K562 (cell line): ENCODE measurements at regions not wholly inside any gene's neighbourhood (a gene's known extent, or its start where the extent isn't known, plus 50 kb on each side); places are given as distances from the start of the nearest gene placed in this dataset.

Experiments used
- ATAC-seq: fragments of 200-7000 bp; cut with Tn5 transposase; 3 replicates; pipeline ENCODE4 v1.9.1; 2020; ENCODE audit warnings: moderate library complexity
- BruUV-seq: library from RNA; stranded (reverse); fragments of 400-500 nt; replicated peaks from 2 replicates; lab custom pipeline; 2021; lab: Mats Ljungman, UMichigan
- CTCF ChIA-PET: fragments of 300-600 bp; formaldehyde crosslinking; extraction: SDS; loops from one replicate; lab custom pipeline; 2021; ENCODE audit warnings: low intra/inter-chr PET ratio; lab: Yijun Ruan, JAX
- POLR2A ChIA-PET: fragments of 300-600, 350-650 bp; sonication (Branson Sonifier 250); formaldehyde crosslinking; extraction: SDS; loops from one replicate; lab custom pipeline; 2021; ENCODE audit warnings: antibody characterized with exemption, inconsistent platforms; lab: Yijun Ruan, JAX
- DNase-seq, 4 experiments: peaks; one replicate each; pipeline versions ENCODE4 v3.0.0 to v3.0.0-alpha.2; 2011 to 2018; ENCODE audit warnings: low spot score in 3 of 4, mixed read lengths in 3 of 4; ENCODE audit errors: extremely low read depth in 1 of 4
- FAIRE-seq: peaks from 2 replicates; lab custom pipeline; 2011; peaks lifted over from hg19 to GRCh38; lab: Jason Lieb, UNC
- H2AFZ ChIP-seq: 2 replicates; pipeline ENCODE4 v1.6.0; 2011; ENCODE audit warnings: low read depth, low read length, control low read depth, inconsistent platforms
- H3K27ac ChIP-seq: fragments of 200-600 bp; 3 replicates; pipeline ENCODE4 v1.8.0; 2011; ENCODE audit warnings: low read depth, mild to moderate bottlenecking, control low read depth, inconsistent platforms, low read length, moderate library complexity, mixed read lengths; ENCODE audit errors: extremely low read depth
- H3K27me3 ChIP-seq, 2 experiments: fragments of 300-600 bp in 1 of 2; 2 replicates in 1 of 2; 3 replicates in 1 of 2; pipeline versions ENCODE4 v1.6.0 to v1.8.0; 2011; ENCODE audit warnings: inconsistent platforms in 2 of 2, low read length in 2 of 2, mild to moderate bottlenecking in 1 of 2, mixed read lengths in 1 of 2, moderate library complexity in 1 of 2; ENCODE audit not compliant: control insufficient read depth in 2 of 2, insufficient read depth in 2 of 2
- H3K36me3 ChIP-seq: fragments of 300-600 bp; 3 replicates; pipeline ENCODE4 v1.8.0; 2011; ENCODE audit warnings: mild to moderate bottlenecking, low read length, inconsistent platforms; ENCODE audit not compliant: control insufficient read depth, insufficient read depth
- H3K4me1 ChIP-seq, 2 experiments: fragments of 200-600 bp in 1 of 2; replicated peaks in 1 of 2; 2 replicates in 1 of 2; 3 replicates in 1 of 2; pipeline versions ENCODE4 v1.5.1 to v1.8.0; 2011; ENCODE audit warnings: inconsistent platforms in 2 of 2, low read length in 2 of 2, mild to moderate bottlenecking in 1 of 2, mixed read lengths in 1 of 2, moderate library complexity in 1 of 2; ENCODE audit not compliant: control insufficient read depth in 2 of 2, insufficient read depth in 2 of 2
- H3K4me2 ChIP-seq: 2 replicates; pipeline ENCODE4 v1.6.1; 2011; ENCODE audit warnings: low read length, control low read depth, inconsistent platforms, mixed read lengths; ENCODE audit not compliant: insufficient read depth
- H3K4me3 ChIP-seq: fragments of 200-600 bp; sonication (generic), shearing (Covaris generic); 2 replicates; pipeline ENCODE4 v1.5.1; 2016; ENCODE audit warnings: control low read depth, inconsistent platforms
- H3K79me2 ChIP-seq: fragments of 200-600 bp; 3 replicates; pipeline ENCODE4 v1.8.0; 2011; ENCODE audit warnings: low read length, inconsistent platforms; ENCODE audit not compliant: control insufficient read depth, insufficient read depth
- H3K9ac ChIP-seq, 2 experiments: 2 replicates each; pipeline versions ENCODE4 v1.6.0 to v1.6.1; 2011; ENCODE audit warnings: low read depth in 2 of 2, low read length in 2 of 2, control low read depth in 1 of 2, inconsistent platforms in 1 of 2, mild to moderate bottlenecking in 1 of 2, mixed read lengths in 1 of 2; ENCODE audit not compliant: insufficient read depth in 1 of 2
- H3K9me1 ChIP-seq: one replicate; pipeline ENCODE4 v1.6.0; 2011; ENCODE audit warnings: inconsistent platforms, mild to moderate bottlenecking, low read length, moderate library complexity; ENCODE audit not compliant: control insufficient read depth, insufficient read depth
- H3K9me3 ChIP-seq: replicated peaks from 2 replicates; pipeline ENCODE4 v1.5.1; 2011; ENCODE audit warnings: low read depth, low read length, inconsistent platforms; ENCODE audit not compliant: control insufficient read depth, insufficient read depth
- H4K20me1 ChIP-seq: replicated peaks from 2 replicates; pipeline ENCODE4 v1.6.1; 2011; ENCODE audit warnings: low read length, inconsistent platforms, mixed read lengths; ENCODE audit not compliant: control insufficient read depth, insufficient read depth
- CREB3 ChIP-seq: fragments of 450-650 bp; conservative IDR thresholded peaks from 2 replicates; pipeline ENCODE4 v1.6.1; 2016; ENCODE audit warnings: missing genetic modification characterization, low read depth, mild to moderate bottlenecking, missing compliant biosample characterization, moderate library complexity
- GTF3C2 ChIP-seq: IDR thresholded peaks from 3 replicates; pipeline ENCODE4 v1.6.1; 2011; ENCODE audit warnings: borderline replicate concordance, mild to moderate bottlenecking, moderate library complexity; ENCODE audit not compliant: insufficient read length; ENCODE audit errors: extremely low read depth
- PCBP1 ChIP-seq: fragments of 200-400 bp; formaldehyde crosslinking; IDR thresholded peaks from 2 replicates; pipeline ENCODE4 v1.6.1; 2018; ENCODE audit warnings: mild to moderate bottlenecking, low read depth, low read length; ENCODE audit not compliant: poor library complexity, severe bottlenecking
- SMARCC2 ChIP-seq: fragments of 450-650 bp; IDR thresholded peaks from 2 replicates; pipeline ENCODE4 v1.6.1; 2017; ENCODE audit warnings: antibody characterized with exemption, moderate library complexity, mild to moderate bottlenecking, low read depth
- SNRNP70 ChIP-seq: fragments of 200-400 bp; formaldehyde crosslinking; optimal IDR thresholded peaks from 2 replicates; pipeline ENCODE3; 2017; ENCODE audit warnings: low read depth, low read length
- TCF7L2 ChIP-seq: fragments of 150-350 bp; IDR thresholded peaks from 2 replicates; pipeline ENCODE4 v1.6.1; 2016; ENCODE audit warnings: low read depth, mild to moderate bottlenecking, low read length, moderate library complexity
- TFAM ChIP-seq: fragments of 250-450 bp; sonication (Bioruptor Pico); conservative IDR thresholded peaks from 2 replicates; pipeline ENCODE4 v1.5.0; 2021; ENCODE audit warnings: mild to moderate bottlenecking, moderate library complexity
- THAP7 ChIP-seq: fragments of 250-450 bp; sonication (Bioruptor Pico); IDR thresholded peaks from 2 replicates; pipeline ENCODE4 v1.5.0; 2021
- U2AF2 ChIP-seq: fragments of 200-400 bp; formaldehyde crosslinking; optimal IDR thresholded peaks from 2 replicates; pipeline ENCODE3; 2017; ENCODE audit warnings: low read depth, mild to moderate bottlenecking, low read length
- XRCC4 ChIP-seq: IDR thresholded peaks from one replicate; pipeline ENCODE4 v1.6.1; 2011; ENCODE audit not compliant: insufficient read depth, insufficient read length; ENCODE audit errors: extremely low read depth
- ZEB2 ChIP-seq: fragments of 450-650 bp; IDR thresholded peaks from 2 replicates; pipeline ENCODE4 v1.6.1; 2016
- ZNF184 ChIP-seq: sonication (generic); formaldehyde crosslinking; IDR thresholded peaks from 2 replicates; pipeline ENCODE4 v1.5.0; 2020; ENCODE audit warnings: missing genetic modification reagents
- ZNF589 ChIP-seq: fragments of 200-800 bp; sonication (Bioruptor generic); IDR thresholded peaks from 2 replicates; pipeline ENCODE4 v1.6.1; 2016; ENCODE audit warnings: low read depth, missing genetic modification characterization, missing compliant biosample characterization
- WGBS: fragments of 100-300 bp; shearing (Covaris generic); methylation state at CpG from one replicate; pipeline ENCODE4 v1.1.6; 2016; ENCODE audit warnings: low coverage, mixed read lengths; ENCODE audit not compliant: insufficient coverage; ENCODE audit errors: missing lambda C conversion rate; 5-methylcytosine and 5-hydroxymethylcytosine counted together
- in situ Hi-C: fragments of 300-500 bp; cut with MboI; formaldehyde crosslinking; loops from 4 replicates; pipeline ENCODE4 v1.15.0; 2018; ENCODE audit warnings: inconsistent platforms, mixed read lengths
- intact Hi-C: fragments of 100-400 bp; cut with micrococcal nuclease; formaldehyde crosslinking; loops from 2 replicates; pipeline ENCODE4 v1.14.2; 2022
- TF ChIP-seq, protein P1 (sequence below), 2 experiments: fragments of 150-350 bp in 1 of 2; IDR thresholded peaks; 2 replicates each; pipeline ENCODE4 v1.6.1; 2012 to 2016; ENCODE audit warnings: low read depth in 2 of 2, low read length in 2 of 2, mild to moderate bottlenecking in 1 of 2, moderate library complexity in 1 of 2

DNA sequence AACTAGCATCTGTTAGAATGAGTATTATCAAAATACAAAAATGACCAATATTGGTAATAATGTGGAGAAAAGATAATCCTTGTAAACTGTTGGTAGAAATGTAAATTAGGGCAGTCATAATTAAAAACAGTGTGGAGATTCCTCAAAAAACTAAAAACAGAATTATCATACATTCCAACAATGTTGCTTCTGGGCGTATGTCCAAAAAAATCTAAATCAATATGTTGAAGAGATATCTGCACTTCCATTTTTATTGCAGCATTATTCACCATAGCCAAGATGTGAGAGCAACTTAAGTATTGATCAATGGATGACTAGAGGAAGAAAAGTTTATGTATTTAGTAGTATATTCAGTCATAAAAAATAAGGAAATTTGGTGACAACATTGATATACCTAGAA lies 59.8 kb upstream of the OR9G4 start:
- intact Hi-C loops = no loop called here
- FAIRE-seq (no peak), DNase-seq (no peak), ATAC-seq (no peak)
- in situ Hi-C loops = no loop called here
- no peak overlapping the region for H3K9ac ChIP-seq
- H3K36me3 ChIP-seq = no peaks in the 10 kb centered on the region
- H3K9me3 ChIP-seq = no peaks in the 10 kb centered on the region
- no peaks in the 10 kb centered on the region for H3K9me1 ChIP-seq
- no peaks in the 10 kb centered on the region for H3K4me1 ChIP-seq
- no peak overlapping the region for H3K4me2 ChIP-seq
- TF ChIP-seq U2AF2 (no peak), THAP7 (CRISPR knock-in tag) (no peak), TCF7L2 (no peak), TFAM (CRISPR knock-in tag) (no peak), SMARCC2 (no peak), ZNF589 (CRISPR knock-in tag) (no peak), SNRNP70 (no peak), ZEB2 (no peak), GTF3C2 (no peak), CREB3 (tag) (no peak), XRCC4 (no peak), ZNF184 (no peak), PCBP1 (no peak)
- TF ChIP-seq, protein P1, sequence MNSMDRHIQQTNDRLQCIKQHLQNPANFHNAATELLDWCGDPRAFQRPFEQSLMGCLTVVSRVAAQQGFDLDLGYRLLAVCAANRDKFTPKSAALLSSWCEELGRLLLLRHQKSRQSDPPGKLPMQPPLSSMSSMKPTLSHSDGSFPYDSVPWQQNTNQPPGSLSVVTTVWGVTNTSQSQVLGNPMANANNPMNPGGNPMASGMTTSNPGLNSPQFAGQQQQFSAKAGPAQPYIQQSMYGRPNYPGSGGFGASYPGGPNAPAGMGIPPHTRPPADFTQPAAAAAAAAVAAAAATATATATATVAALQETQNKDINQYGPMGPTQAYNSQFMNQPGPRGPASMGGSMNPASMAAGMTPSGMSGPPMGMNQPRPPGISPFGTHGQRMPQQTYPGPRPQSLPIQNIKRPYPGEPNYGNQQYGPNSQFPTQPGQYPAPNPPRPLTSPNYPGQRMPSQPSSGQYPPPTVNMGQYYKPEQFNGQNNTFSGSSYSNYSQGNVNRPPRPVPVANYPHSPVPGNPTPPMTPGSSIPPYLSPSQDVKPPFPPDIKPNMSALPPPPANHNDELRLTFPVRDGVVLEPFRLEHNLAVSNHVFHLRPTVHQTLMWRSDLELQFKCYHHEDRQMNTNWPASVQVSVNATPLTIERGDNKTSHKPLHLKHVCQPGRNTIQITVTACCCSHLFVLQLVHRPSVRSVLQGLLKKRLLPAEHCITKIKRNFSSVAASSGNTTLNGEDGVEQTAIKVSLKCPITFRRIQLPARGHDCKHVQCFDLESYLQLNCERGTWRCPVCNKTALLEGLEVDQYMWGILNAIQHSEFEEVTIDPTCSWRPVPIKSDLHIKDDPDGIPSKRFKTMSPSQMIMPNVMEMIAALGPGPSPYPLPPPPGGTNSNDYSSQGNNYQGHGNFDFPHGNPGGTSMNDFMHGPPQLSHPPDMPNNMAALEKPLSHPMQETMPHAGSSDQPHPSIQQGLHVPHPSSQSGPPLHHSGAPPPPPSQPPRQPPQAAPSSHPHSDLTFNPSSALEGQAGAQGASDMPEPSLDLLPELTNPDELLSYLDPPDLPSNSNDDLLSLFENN (IDR thresholded peaks at IDR 0.05; ENCODE audit: low read depth in 2 of 2, low read length in 2 of 2) = no peak
- no peaks in the 10 kb centered on the region for H4K20me1 ChIP-seq
- ChIA-PET POLR2A (no interaction called here), CTCF (no interaction called here)
- no peaks in the 10 kb centered on the region for H3K27me3 ChIP-seq
- WGBS = 6% methylated on average over 1 of the region's 1 CpG
- H3K27ac ChIP-seq = no peak overlapping the region
- no peaks in the 10 kb centered on the region for H3K79me2 ChIP-seq
- BruUV-seq = no TSS peak
- H3K4me3 ChIP-seq = no peak overlapping the region
- no peak overlapping the region for H2AFZ ChIP-seq
